MM.1S (cell line): ENCODE measurements at regions not wholly inside any gene's neighbourhood (a gene's known extent, or its start where the extent isn't known, plus 50 kb on each side); places are given as distances from the start of the nearest gene placed in this dataset.

Source experiments
- DNase-seq: peaks from one replicate; pipeline ENCODE4 v3.0.0-alpha.2; 2015
- H2AFZ ChIP-seq: fragments of 300-600 bp; sonication (generic); 2 replicates; pipeline ENCODE4 v1.6.0; 2016; ENCODE audit warnings: antibody characterized with exemption, low read length
- H3F3A ChIP-seq: fragments of 300-600 bp; sonication (generic); 2 replicates; pipeline ENCODE4 v1.6.1; 2016; ENCODE audit warnings: mild to moderate bottlenecking, antibody characterized with exemption, low read length, moderate library complexity, mixed read lengths; ENCODE audit not compliant: insufficient read depth
- H3K27ac ChIP-seq: fragments of 300-600 bp; sonication (generic); 2 replicates; pipeline ENCODE4 v1.5.1; 2016; ENCODE audit warnings: mild to moderate bottlenecking, low read length
- H3K27me3 ChIP-seq: fragments of 300-600 bp; sonication (generic); replicated peaks from 2 replicates; pipeline ENCODE4 v1.6.0; 2016; ENCODE audit warnings: low read length; ENCODE audit not compliant: insufficient read depth
- H3K36me3 ChIP-seq: fragments of 300-600 bp; sonication (generic); replicated peaks from 2 replicates; pipeline ENCODE4 v1.6.1; 2016; ENCODE audit warnings: mild to moderate bottlenecking, low read length, mixed read lengths; ENCODE audit not compliant: insufficient read depth
- H3K4me1 ChIP-seq: fragments of 300-600 bp; sonication (generic); 2 replicates; pipeline ENCODE4 v1.6.1; 2016; ENCODE audit warnings: low read length, mixed read lengths
- H3K4me2 ChIP-seq: fragments of 300-600 bp; sonication (generic); 2 replicates; pipeline ENCODE4 v1.6.0; 2016; ENCODE audit warnings: low read depth, low read length
- H3K4me3 ChIP-seq: fragments of 300-600 bp; sonication (generic); 2 replicates; pipeline ENCODE4 v1.5.1; 2016; ENCODE audit warnings: low read length, mixed read lengths
- H3K79me2 ChIP-seq: fragments of 300-600 bp; sonication (generic); 2 replicates; pipeline ENCODE4 v1.6.1; 2016; ENCODE audit warnings: mixed run types, low read length, mixed read lengths
- H3K9ac ChIP-seq: fragments of 300-600 bp; sonication (generic); 2 replicates; pipeline ENCODE4 v1.6.1; 2016; ENCODE audit warnings: low read length, mixed read lengths
- H3K9me2 ChIP-seq: fragments of 300-600 bp; sonication (generic); replicated peaks from 2 replicates; pipeline ENCODE4 v1.6.1; 2016; ENCODE audit warnings: mild to moderate bottlenecking, low read length, mixed read lengths; ENCODE audit not compliant: insufficient read depth
- H3K9me3 ChIP-seq: fragments of 300-600 bp; sonication (generic); replicated peaks from 2 replicates; pipeline ENCODE4 v1.6.1; 2016; ENCODE audit warnings: mild to moderate bottlenecking, low read length, mixed read lengths; ENCODE audit not compliant: insufficient read depth
- H4K20me1 ChIP-seq: fragments of 300-600 bp; sonication (generic); 2 replicates; pipeline ENCODE4 v1.6.1; 2016; ENCODE audit warnings: mild to moderate bottlenecking, low read length, moderate library complexity, mixed read lengths; ENCODE audit not compliant: insufficient read depth
- EZH2 ChIP-seq: fragments of 300-600 bp; sonication (generic); optimal IDR thresholded peaks from 2 replicates; pipeline ENCODE3; 2017; ENCODE audit warnings: low read depth, mild to moderate bottlenecking, antibody characterized with exemption, low read length, mixed read lengths
- EZH2phosphoT487 ChIP-seq: fragments of 300-600 bp; sonication (generic); IDR thresholded peaks from 2 replicates; pipeline ENCODE4 v1.6.1; 2018; ENCODE audit warnings: antibody characterized with exemption, low read length
- TF ChIP-seq, protein P1 (sequence below): fragments of 300-600 bp; sonication (generic); IDR thresholded peaks from 2 replicates; pipeline ENCODE4 v1.5.1; 2016; ENCODE audit warnings: antibody characterized with exemption, low read length, mixed read lengths

- Histone ChIP-seq H3K27me3 (no peaks in the 10 kb centered on the region), H3K27ac (no peak overlapping the region), H3K79me2 (no peaks in the 10 kb centered on the region), H3K4me2 (no peak overlapping the region), H4K20me1 (no peaks in the 10 kb centered on the region), H3K36me3 (no peaks in the 10 kb centered on the region), H3K9me3 (no peaks in the 10 kb centered on the region), H3K9ac (no peak overlapping the region), H3K9me2 (no peaks in the 10 kb centered on the region), H3F3A (no peaks in the 10 kb centered on the region), H3K4me3 (no peak overlapping the region), H3K4me1 (no peaks in the 10 kb centered on the region), H2AFZ (no peak overlapping the region)
- TF ChIP-seq EZH2 (no peak), EZH2phosphoT487 (no peak)
- TF ChIP-seq, protein P1, sequence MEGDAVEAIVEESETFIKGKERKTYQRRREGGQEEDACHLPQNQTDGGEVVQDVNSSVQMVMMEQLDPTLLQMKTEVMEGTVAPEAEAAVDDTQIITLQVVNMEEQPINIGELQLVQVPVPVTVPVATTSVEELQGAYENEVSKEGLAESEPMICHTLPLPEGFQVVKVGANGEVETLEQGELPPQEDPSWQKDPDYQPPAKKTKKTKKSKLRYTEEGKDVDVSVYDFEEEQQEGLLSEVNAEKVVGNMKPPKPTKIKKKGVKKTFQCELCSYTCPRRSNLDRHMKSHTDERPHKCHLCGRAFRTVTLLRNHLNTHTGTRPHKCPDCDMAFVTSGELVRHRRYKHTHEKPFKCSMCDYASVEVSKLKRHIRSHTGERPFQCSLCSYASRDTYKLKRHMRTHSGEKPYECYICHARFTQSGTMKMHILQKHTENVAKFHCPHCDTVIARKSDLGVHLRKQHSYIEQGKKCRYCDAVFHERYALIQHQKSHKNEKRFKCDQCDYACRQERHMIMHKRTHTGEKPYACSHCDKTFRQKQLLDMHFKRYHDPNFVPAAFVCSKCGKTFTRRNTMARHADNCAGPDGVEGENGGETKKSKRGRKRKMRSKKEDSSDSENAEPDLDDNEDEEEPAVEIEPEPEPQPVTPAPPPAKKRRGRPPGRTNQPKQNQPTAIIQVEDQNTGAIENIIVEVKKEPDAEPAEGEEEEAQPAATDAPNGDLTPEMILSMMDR, result no peak
- DNase-seq, result no peak
Measured at GRCh38 chr17:77651988-77652387, 306.5 kb upstream of the TNRC6C start.

DNA sequence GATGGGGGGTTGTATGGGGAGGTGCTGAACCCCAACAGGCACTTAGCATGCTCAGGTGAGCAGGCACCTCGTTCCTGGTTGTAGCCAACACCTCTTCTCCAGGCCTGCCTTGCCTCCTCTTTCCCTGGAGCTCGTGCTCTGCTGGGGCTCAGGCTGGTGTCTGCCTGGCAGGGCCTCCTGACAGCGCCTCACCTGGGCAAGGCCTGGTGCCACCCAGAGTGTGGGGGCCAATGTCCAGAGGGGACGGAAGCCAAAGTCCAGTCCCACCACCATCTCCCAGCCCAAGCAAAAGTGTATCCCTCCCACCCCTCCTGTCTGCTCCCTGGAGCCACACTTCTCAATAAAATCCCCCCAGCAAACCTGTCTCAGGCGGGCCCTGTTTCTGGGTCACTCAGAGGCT is 304.2 kb upstream of the TNRC6C start:
- no peaks in the 10 kb centered on the region for H4K20me1 ChIP-seq
- TF ChIP-seq, protein P1, result no peak
- no peak for TF ChIP-seq EZH2
- TF ChIP-seq EZH2phosphoT487, result no peak
- no peak for DNase-seq
- peaks cover 12% of the 10 kb centered on the region for H3K4me1 ChIP-seq
- H3K9me2 ChIP-seq, result no peaks in the 10 kb centered on the region
- H3K9ac ChIP-seq, result no peak overlapping the region
- H2AFZ ChIP-seq, result no peak overlapping the region
- H3K4me2 ChIP-seq, result no peak overlapping the region
- H3K79me2 ChIP-seq, result no peaks in the 10 kb centered on the region
- H3K27ac ChIP-seq, result no peak overlapping the region
- no peaks in the 10 kb centered on the region for H3K9me3 ChIP-seq
- no peaks in the 10 kb centered on the region for H3K36me3 ChIP-seq
- H3F3A ChIP-seq, result no peaks in the 10 kb centered on the region
- no peaks in the 10 kb centered on the region for H3K27me3 ChIP-seq
- no peak overlapping the region for H3K4me3 ChIP-seq

DNA sequence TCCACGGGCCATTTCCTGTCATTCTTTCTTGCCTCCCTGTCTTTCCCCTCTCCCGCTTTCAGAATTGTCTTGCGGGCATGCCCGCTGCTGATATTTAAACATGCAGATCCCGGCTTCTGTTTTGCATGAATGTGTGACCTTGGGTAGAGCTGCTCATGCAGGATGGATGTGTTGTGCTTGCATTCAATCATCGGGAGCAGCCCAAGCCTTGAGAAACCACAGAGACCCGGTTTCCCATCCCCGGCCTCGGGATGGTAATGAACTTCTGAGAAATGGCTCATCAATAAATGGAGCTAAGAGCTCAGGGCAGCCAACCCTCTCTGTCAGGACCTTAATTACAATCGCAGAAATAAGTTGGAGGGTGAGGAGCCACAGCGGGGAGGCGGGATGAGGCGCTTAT is 303.7 kb upstream of the TNRC6C start:
- no peak overlapping the region for H2AFZ ChIP-seq
- H4K20me1 ChIP-seq, result no peaks in the 10 kb centered on the region
- no peak for TF ChIP-seq EZH2
- TF ChIP-seq, protein P1, result no peak
- TF ChIP-seq EZH2phosphoT487, result no peak
- H3K79me2 ChIP-seq, result no peaks in the 10 kb centered on the region
- no peaks in the 10 kb centered on the region for H3F3A ChIP-seq
- H3K9me3 ChIP-seq, result no peaks in the 10 kb centered on the region
- peaks cover 12% of the 10 kb centered on the region for H3K4me1 ChIP-seq
- H3K9me2 ChIP-seq, result no peaks in the 10 kb centered on the region
- no peak for DNase-seq
- no peaks in the 10 kb centered on the region for H3K27me3 ChIP-seq
- H3K36me3 ChIP-seq, result no peaks in the 10 kb centered on the region
- H3K4me3 ChIP-seq, result no peak overlapping the region
- no peak overlapping the region for H3K27ac ChIP-seq
- no peak overlapping the region for H3K4me2 ChIP-seq
- no peak overlapping the region for H3K9ac ChIP-seq
